WTC11 (cell line): ENCODE measurements at regions not wholly inside any gene's neighbourhood (a gene's known extent, or its start where the extent isn't known, plus 50 kb on each side); places are given as distances from the start of the nearest gene placed in this dataset.

Source experiments
- ATAC-seq: fragments of 200-7000 bp; cut with Tn5 transposase; 2 replicates; pipeline ENCODE4 v1.10.0; 2021; ENCODE audit warnings: mild to moderate bottlenecking, moderate library complexity
- CTCF ChIA-PET: fragments of 300-600 bp; sonication (Branson Sonifier 250); formaldehyde crosslinking; loops from one replicate; lab custom pipeline; 2021; ENCODE audit warnings: antibody characterized with exemption; lab: Charles Lee
- POLR2A ChIA-PET: fragments of 350-600 bp; sonication (Branson Sonifier 250); formaldehyde crosslinking; loops from one replicate; lab custom pipeline; 2021; ENCODE audit warnings: antibody characterized with exemption; lab: Charles Lee
- DNase-seq: peaks from one replicate; pipeline ENCODE4 v3.0.0; 2021; ENCODE audit warnings: low spot score
- H3K27ac Mint-ChIP-seq: 2 replicates; pipeline ENCODE4 v1.8.0; 2021; ENCODE audit warnings: mixed read lengths
- H3K27me3 Mint-ChIP-seq: 2 replicates; pipeline ENCODE4 v1.8.0; 2021; ENCODE audit warnings: low read depth, mild to moderate bottlenecking, moderate library complexity, mixed read lengths
- H3K36me3 Mint-ChIP-seq: 2 replicates; pipeline ENCODE4 v1.8.0; 2021; ENCODE audit warnings: mixed read lengths
- H3K4me1 Mint-ChIP-seq: 2 replicates; pipeline ENCODE4 v1.8.0; 2022; ENCODE audit warnings: mixed read lengths
- H3K4me3 Mint-ChIP-seq: 2 replicates; pipeline ENCODE4 v1.8.0; 2021; ENCODE audit warnings: mild to moderate bottlenecking, moderate library complexity, mixed read lengths
- H3K9me3 Mint-ChIP-seq: 2 replicates; pipeline ENCODE4 v1.8.0; 2021; ENCODE audit warnings: mixed read lengths
- AFF4 ChIP-seq: sonication (generic); formaldehyde crosslinking; IDR thresholded peaks from 2 replicates; pipeline ENCODE4 v1.8.1; 2023; ENCODE audit warnings: mild to moderate bottlenecking, missing genetic modification reagents, borderline replicate concordance
- ATF2 ChIP-seq: sonication (generic); formaldehyde crosslinking; IDR thresholded peaks from 2 replicates; pipeline ENCODE4 v1.8.1; 2022; ENCODE audit warnings: low read depth, missing genetic modification reagents, borderline replicate concordance
- ATF6 ChIP-seq: sonication (generic); formaldehyde crosslinking; IDR thresholded peaks from 2 replicates; pipeline ENCODE4 v1.8.1; 2023; ENCODE audit warnings: mild to moderate bottlenecking, missing genetic modification reagents
- E2F1 ChIP-seq: sonication (generic); formaldehyde crosslinking; IDR thresholded peaks from 2 replicates; pipeline ENCODE4 v1.8.0; 2022; ENCODE audit warnings: mild to moderate bottlenecking, missing genetic modification reagents
- E2F4 ChIP-seq: sonication (generic); formaldehyde crosslinking; IDR thresholded peaks from 2 replicates; pipeline ENCODE4 v1.8.1; 2022; ENCODE audit warnings: low read depth, mild to moderate bottlenecking, moderate library complexity, missing genetic modification reagents, borderline replicate concordance
- ELF4 ChIP-seq: sonication (generic); formaldehyde crosslinking; IDR thresholded peaks from 2 replicates; pipeline ENCODE4 v1.8.1; 2022; ENCODE audit warnings: low read depth, mild to moderate bottlenecking, moderate library complexity, missing genetic modification reagents
- ERG ChIP-seq: fragments of 250-450 bp; sonication (Bioruptor Pico); IDR thresholded peaks from 2 replicates; pipeline ENCODE4 v1.8.0; 2021; ENCODE audit warnings: mild to moderate bottlenecking
- ESRRA ChIP-seq: sonication (generic); formaldehyde crosslinking; IDR thresholded peaks from 2 replicates; pipeline ENCODE4 v1.8.1; 2022; ENCODE audit warnings: mild to moderate bottlenecking, missing genetic modification reagents, borderline replicate concordance
- FOXP4 ChIP-seq: sonication (generic); formaldehyde crosslinking; IDR thresholded peaks from 2 replicates; pipeline ENCODE4 v1.8.0; 2022; ENCODE audit warnings: mild to moderate bottlenecking, missing genetic modification reagents
- GABPB1 ChIP-seq: sonication (generic); formaldehyde crosslinking; IDR thresholded peaks from 2 replicates; pipeline ENCODE4 v1.8.1; 2023; ENCODE audit warnings: mild to moderate bottlenecking, missing genetic modification reagents
- GRHL2 ChIP-seq: fragments of 250-450 bp; sonication (Bioruptor Pico); IDR thresholded peaks from 2 replicates; pipeline ENCODE4 v1.8.0; 2022; ENCODE audit warnings: mild to moderate bottlenecking, moderate library complexity; ENCODE audit not compliant: insufficient replicate concordance, severe bottlenecking
- GTF2I ChIP-seq: fragments of 250-450 bp; sonication (Bioruptor Pico); conservative IDR thresholded peaks from 2 replicates; pipeline ENCODE4 v1.4.0; 2021; ENCODE audit warnings: mild to moderate bottlenecking
- JAZF1 ChIP-seq: fragments of 250-450 bp; sonication (Bioruptor Pico); IDR thresholded peaks from 2 replicates; pipeline ENCODE4 v1.9.0; 2021; ENCODE audit warnings: moderate library complexity, mild to moderate bottlenecking, inconsistent platforms
- MXD4 ChIP-seq: fragments of 250-450 bp; sonication (Bioruptor Pico); IDR thresholded peaks from 2 replicates; pipeline ENCODE4 v1.8.0; 2021; ENCODE audit warnings: mild to moderate bottlenecking, moderate library complexity, borderline replicate concordance
- NR3C1 ChIP-seq: sonication (generic); formaldehyde crosslinking; conservative IDR thresholded peaks from 2 replicates; pipeline ENCODE4 v1.8.1; 2023; ENCODE audit warnings: low read depth, mild to moderate bottlenecking, missing genetic modification reagents
- PRRX2 ChIP-seq: fragments of 250-450 bp; sonication (Bioruptor Pico); IDR thresholded peaks from 2 replicates; pipeline ENCODE4 v1.8.0; 2021; ENCODE audit warnings: mild to moderate bottlenecking
- SMAD3 ChIP-seq: sonication (generic); formaldehyde crosslinking; IDR thresholded peaks from 2 replicates; pipeline ENCODE4 v1.8.0; 2022; ENCODE audit warnings: missing genetic modification reagents, mild to moderate bottlenecking, borderline replicate concordance
- SOX15 ChIP-seq: fragments of 250-450 bp; sonication (Bioruptor Pico); IDR thresholded peaks from 2 replicates; pipeline ENCODE4 v1.9.0; 2021; ENCODE audit warnings: mild to moderate bottlenecking
- TEAD1 ChIP-seq: sonication (generic); formaldehyde crosslinking; IDR thresholded peaks from 2 replicates; pipeline ENCODE4 v1.8.0; 2022; ENCODE audit warnings: mild to moderate bottlenecking, missing genetic modification reagents
- ZMAT4 ChIP-seq: fragments of 250-450 bp; sonication (Bioruptor Pico); IDR thresholded peaks from 2 replicates; pipeline ENCODE4 v1.9.0; 2021; ENCODE audit warnings: mild to moderate bottlenecking

GRCh38 chr6:87754828-87755227 is 52.8 kb upstream of the AKIRIN2 start (continued):
- no peak for TF ChIP-seq ERG (CRISPR knock-in tag)
- TF ChIP-seq JAZF1: no peak
- TF ChIP-seq GABPB1: no peak
- no peak for TF ChIP-seq SMAD3 (CRISPR knock-in tag)
- no peak for TF ChIP-seq ATF2 (CRISPR knock-in tag)
- no peak for TF ChIP-seq TEAD1
- TF ChIP-seq PRRX2 (CRISPR knock-in tag): no peak
- TF ChIP-seq E2F4 (CRISPR knock-in tag): no peak
- no peak for TF ChIP-seq ELF4

- no peaks in the 10 kb centered on the region for H3K9me3 Mint-ChIP-seq
- ATAC-seq (no peak), DNase-seq (no peak)
- no peak overlapping the region for H3K4me3 Mint-ChIP-seq
- H3K36me3 Mint-ChIP-seq: 0 out of 2 replicates have a peak, but pooled peaks cover 2% of the 10 kb centered on the region
- ChIA-PET POLR2A (no interaction called here), CTCF (no interaction called here)
- H3K4me1 Mint-ChIP-seq: peaks cover 13% of the 10 kb centered on the region
- H3K27ac Mint-ChIP-seq: no peak overlapping the region
- no peaks in the 10 kb centered on the region for H3K27me3 Mint-ChIP-seq
- TF ChIP-seq ELF4: no peak
- TF ChIP-seq GTF2I (CRISPR knock-in tag): no peak
- TF ChIP-seq GRHL2: no peak
- no peak for TF ChIP-seq E2F1
- TF ChIP-seq ZMAT4 (CRISPR knock-in tag): no peak
- no peak for TF ChIP-seq ESRRA (CRISPR knock-in tag)
- no peak for TF ChIP-seq SOX15 (CRISPR knock-in tag)
- TF ChIP-seq NR3C1: no peak
- no peak for TF ChIP-seq ATF6 (CRISPR knock-in tag)
- no peak for TF ChIP-seq ATF2 (CRISPR knock-in tag)
- no peak for TF ChIP-seq FOXP4 (CRISPR knock-in tag)
- no peak for TF ChIP-seq MXD4 (CRISPR knock-in tag)
- TF ChIP-seq AFF4 (CRISPR knock-in tag): no peak
Observed at GRCh38 chr6:87753131-87753685, 51.2 kb upstream of the AKIRIN2 start.
